WTC11 (cell line): ENCODE measurements at regions not wholly inside any gene's neighbourhood (a gene's known extent, or its start where the extent isn't known, plus 50 kb on each side); places are given as distances from the start of the nearest gene placed in this dataset.

Source experiments
- CTCF ChIP-seq: fragments of 200-600 bp; IDR thresholded peaks from 2 replicates; pipeline ENCODE4 v1.8.0; 2022; ENCODE audit warnings: antibody characterized with exemption
- OVOL2 ChIP-seq: fragments of 250-450 bp; sonication (Bioruptor Pico); IDR thresholded peaks from 2 replicates; pipeline ENCODE4 v1.9.0; 2021; ENCODE audit warnings: mild to moderate bottlenecking, borderline replicate concordance

- TF ChIP-seq CTCF: no peak
- no peak for TF ChIP-seq OVOL2 (CRISPR knock-in tag)
Observed at GRCh38 chr16:86343796-86344585, 166.3 kb upstream of the FOXF1 start.
